Hepatocyte (in vitro differentiated cells): ENCODE measurements at regions not wholly inside any gene's neighbourhood (a gene's known extent, or its start where the extent isn't known, plus 50 kb on each side); places are given as distances from the start of the nearest gene placed in this dataset.

ENCODE experiments used
- DNase-seq: peaks from one replicate; pipeline ENCODE4 v3.0.0-alpha.2; 2016; ENCODE audit warnings: low spot score
- H2AFZ ChIP-seq: fragments of 200-600 bp; sonication (generic); 2 replicates; pipeline ENCODE4 v1.6.0; 2016; ENCODE audit warnings: antibody characterized with exemption, mild to moderate bottlenecking
- H3K27ac ChIP-seq: fragments of 200-600 bp; sonication (generic); 2 replicates; pipeline ENCODE4 v1.5.1; 2016; ENCODE audit warnings: mild to moderate bottlenecking
- H3K27me3 ChIP-seq: fragments of 200-600 bp; sonication (generic); 2 replicates; pipeline ENCODE4 v1.6.1; 2016
- H3K36me3 ChIP-seq: fragments of 200-600 bp; sonication (generic); replicated peaks from 2 replicates; pipeline ENCODE4 v1.5.1; 2016; ENCODE audit warnings: low read depth; ENCODE audit not compliant: insufficient read depth
- H3K4me1 ChIP-seq: fragments of 200-600 bp; sonication (generic); 2 replicates; pipeline ENCODE4 v1.5.1; 2016; ENCODE audit warnings: mild to moderate bottlenecking, moderate library complexity; ENCODE audit not compliant: insufficient read depth
- H3K4me2 ChIP-seq: fragments of 200-600 bp; sonication (generic); 2 replicates; pipeline ENCODE4 v1.6.0; 2016
- H3K4me3 ChIP-seq: fragments of 200-600 bp; sonication (generic); 2 replicates; pipeline ENCODE4 v1.5.1; 2016; ENCODE audit warnings: mild to moderate bottlenecking
- H3K79me2 ChIP-seq: fragments of 200-600 bp; sonication (generic); 2 replicates; pipeline ENCODE4 v1.6.0; 2017; ENCODE audit warnings: mild to moderate bottlenecking
- H3K9me2 ChIP-seq: fragments of 200-600 bp; sonication (generic); replicated peaks from 2 replicates; pipeline ENCODE4 v1.6.0; 2017; ENCODE audit warnings: mild to moderate bottlenecking; ENCODE audit not compliant: insufficient read depth
- H3K9me3 ChIP-seq: fragments of 200-600 bp; sonication (generic); 2 replicates; pipeline ENCODE4 v1.5.1; 2016; ENCODE audit warnings: low read depth, mild to moderate bottlenecking
- H4K20me1 ChIP-seq: fragments of 200-600 bp; sonication (generic); 2 replicates; pipeline ENCODE4 v1.6.0; 2016; ENCODE audit warnings: mild to moderate bottlenecking; ENCODE audit not compliant: insufficient read depth, poor library complexity, severe bottlenecking
- EZH2 ChIP-seq: fragments of 200-600 bp; sonication (generic); IDR thresholded peaks from 2 replicates; pipeline ENCODE4 v1.6.1; 2016; ENCODE audit warnings: antibody characterized with exemption, mild to moderate bottlenecking, borderline replicate concordance
- EZH2phosphoT487 ChIP-seq: fragments of 200-600 bp; sonication (generic); IDR thresholded peaks from one replicate; pipeline ENCODE4 v1.6.1; 2018; ENCODE audit warnings: antibody characterized with exemption, mild to moderate bottlenecking, low read depth, moderate library complexity; ENCODE audit not compliant: unreplicated experiment, severe bottlenecking
- WGBS: methylation state at CpG from one replicate; pipeline ENCODE4 v1.1.6; 2016; ENCODE audit warnings: low lambda C conversion rate; ENCODE audit errors: missing lambda C conversion rate; 5-methylcytosine and 5-hydroxymethylcytosine counted together
- TF ChIP-seq, protein P1 (sequence below): fragments of 200-600 bp; sonication (generic); IDR thresholded peaks from 2 replicates; pipeline ENCODE4 v1.5.1; 2016; ENCODE audit warnings: antibody characterized with exemption, mild to moderate bottlenecking; ENCODE audit not compliant: poor library complexity

GRCh38 chr6:125658136-125658535 is 91.3 kb upstream of the HEY2 start:
- TF ChIP-seq, protein P1, sequence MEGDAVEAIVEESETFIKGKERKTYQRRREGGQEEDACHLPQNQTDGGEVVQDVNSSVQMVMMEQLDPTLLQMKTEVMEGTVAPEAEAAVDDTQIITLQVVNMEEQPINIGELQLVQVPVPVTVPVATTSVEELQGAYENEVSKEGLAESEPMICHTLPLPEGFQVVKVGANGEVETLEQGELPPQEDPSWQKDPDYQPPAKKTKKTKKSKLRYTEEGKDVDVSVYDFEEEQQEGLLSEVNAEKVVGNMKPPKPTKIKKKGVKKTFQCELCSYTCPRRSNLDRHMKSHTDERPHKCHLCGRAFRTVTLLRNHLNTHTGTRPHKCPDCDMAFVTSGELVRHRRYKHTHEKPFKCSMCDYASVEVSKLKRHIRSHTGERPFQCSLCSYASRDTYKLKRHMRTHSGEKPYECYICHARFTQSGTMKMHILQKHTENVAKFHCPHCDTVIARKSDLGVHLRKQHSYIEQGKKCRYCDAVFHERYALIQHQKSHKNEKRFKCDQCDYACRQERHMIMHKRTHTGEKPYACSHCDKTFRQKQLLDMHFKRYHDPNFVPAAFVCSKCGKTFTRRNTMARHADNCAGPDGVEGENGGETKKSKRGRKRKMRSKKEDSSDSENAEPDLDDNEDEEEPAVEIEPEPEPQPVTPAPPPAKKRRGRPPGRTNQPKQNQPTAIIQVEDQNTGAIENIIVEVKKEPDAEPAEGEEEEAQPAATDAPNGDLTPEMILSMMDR, result no peak
- TF ChIP-seq EZH2phosphoT487 (no peak), EZH2 (no peak)
- H3K36me3 ChIP-seq, result no peaks in the 10 kb centered on the region
- DNase-seq, result no peak
- no peak overlapping the region for H3K4me2 ChIP-seq
- H3K27ac ChIP-seq, result no peak overlapping the region
- no peaks in the 10 kb centered on the region for H4K20me1 ChIP-seq
- H2AFZ ChIP-seq, result no peak overlapping the region
- H3K4me1 ChIP-seq, result no peaks in the 10 kb centered on the region
- no peak overlapping the region for H3K4me3 ChIP-seq
- whole genome bisulfite sequencing, result 66% methylated on average over 5 of the region's 5 CpGs
- H3K9me2 ChIP-seq, result no peaks in the 10 kb centered on the region
- no peaks in the 10 kb centered on the region for H3K79me2 ChIP-seq
- H3K9me3 ChIP-seq, result no peaks in the 10 kb centered on the region
- H3K27me3 ChIP-seq, result no peaks in the 10 kb centered on the region

- no peaks in the 10 kb centered on the region for H3K79me2 ChIP-seq
- DNase-seq, result no peak
- H3K9me3 ChIP-seq, result no peaks in the 10 kb centered on the region
- TF ChIP-seq EZH2 (no peak), EZH2phosphoT487 (no peak)
- TF ChIP-seq, protein P1, result no peak
- no peak overlapping the region for H3K4me3 ChIP-seq
- no peaks in the 10 kb centered on the region for H3K4me1 ChIP-seq
- H4K20me1 ChIP-seq, result no peaks in the 10 kb centered on the region
- no peak overlapping the region for H2AFZ ChIP-seq
- no peak overlapping the region for H3K27ac ChIP-seq
- no peaks in the 10 kb centered on the region for H3K27me3 ChIP-seq
- 68% methylated on average over 4 of the region's 4 CpGs for WGBS
- H3K4me2 ChIP-seq, result no peak overlapping the region
- H3K36me3 ChIP-seq, result no peaks in the 10 kb centered on the region
- H3K9me2 ChIP-seq, result no peaks in the 10 kb centered on the region
These were observed 90.5 kb upstream of the HEY2 start for GRCh38 chr6:125658759-125659431.

DNA sequence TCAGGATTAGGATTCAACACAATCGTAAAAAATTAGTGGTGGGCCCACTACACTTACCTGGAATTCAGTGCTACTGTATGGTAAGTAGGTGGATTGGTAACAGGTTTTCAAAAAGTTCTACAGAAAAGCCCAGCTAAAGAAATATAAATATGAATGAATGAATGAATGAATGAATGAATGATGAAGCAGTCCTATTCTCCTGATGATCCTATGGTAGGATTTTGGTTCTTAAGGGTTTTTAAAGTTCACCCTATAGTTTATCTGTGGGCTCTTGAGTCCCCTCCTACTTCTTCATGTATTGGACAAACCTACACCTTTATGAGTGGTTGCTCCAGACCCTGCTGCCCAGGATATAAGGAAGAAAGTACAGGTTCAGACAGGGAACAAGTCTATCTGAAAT is 89.5 kb upstream of the HEY2 start:
- Histone ChIP-seq H4K20me1 (no peaks in the 10 kb centered on the region), H3K4me3 (no peak overlapping the region), H3K27me3 (no peaks in the 10 kb centered on the region), H3K27ac (no peak overlapping the region), H3K79me2 (no peaks in the 10 kb centered on the region), H2AFZ (no peak overlapping the region), H3K36me3 (no peaks in the 10 kb centered on the region), H3K4me1 (no peaks in the 10 kb centered on the region), H3K4me2 (no peak overlapping the region), H3K9me3 (no peaks in the 10 kb centered on the region), H3K9me2 (no peaks in the 10 kb centered on the region)
- no peak for DNase-seq
- WGBS, result 100% methylated on average over 1 of the region's 1 CpG
- no peak for TF ChIP-seq EZH2phosphoT487
- TF ChIP-seq, protein P1, result no peak
- no peak for TF ChIP-seq EZH2

DNA sequence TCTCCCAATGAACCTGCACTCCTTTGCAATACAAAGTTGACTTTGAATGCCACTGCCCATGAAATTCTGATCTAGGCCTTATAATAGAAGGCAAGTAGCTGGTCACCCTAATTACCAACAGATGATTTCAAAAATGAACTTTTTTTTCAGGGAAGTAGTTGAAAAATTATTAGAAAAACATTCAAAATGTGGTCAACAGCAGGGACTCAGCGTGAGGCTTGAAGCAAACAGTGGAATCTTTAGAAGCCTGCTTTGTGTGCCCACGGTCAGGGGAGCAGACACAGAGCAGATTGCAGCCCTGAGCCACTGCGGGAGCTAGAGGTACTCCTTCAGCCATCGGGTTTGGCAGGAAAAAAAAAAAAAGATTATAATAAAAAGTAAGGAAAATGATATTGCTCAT is 87.1 kb upstream of the HEY2 start:
- Histone ChIP-seq H4K20me1 (no peaks in the 10 kb centered on the region), H3K9me3 (no peaks in the 10 kb centered on the region), H3K27me3 (no peaks in the 10 kb centered on the region), H3K36me3 (no peaks in the 10 kb centered on the region), H3K4me1 (no peaks in the 10 kb centered on the region), H2AFZ (no peak overlapping the region), H3K27ac (no peak overlapping the region), H3K9me2 (no peaks in the 10 kb centered on the region), H3K4me3 (no peak overlapping the region), H3K4me2 (no peak overlapping the region), H3K79me2 (no peaks in the 10 kb centered on the region)
- TF ChIP-seq EZH2 (no peak), EZH2phosphoT487 (no peak)
- TF ChIP-seq, protein P1, result no peak
- 65% methylated on average over 4 of the region's 4 CpGs for WGBS
- DNase-seq, result no peak
